NCI-H524 (cell line): ENCODE measurements at regions not wholly inside any gene's neighbourhood (a gene's known extent, or its start where the extent isn't known, plus 50 kb on each side); places are given as distances from the start of the nearest gene placed in this dataset.

Source experiments
- DNase-seq, 2 experiments: peaks; one replicate each; lab custom pipeline; 2025; lab: John Stamatoyannopoulos, UW

- peak; percentile 71 to 91 for DNase-seq
Measured at GRCh38 chr1:96361271-96361856, 360.2 kb upstream of the PTBP2 start.

- DNase-seq: no peak
Measured at GRCh38 chr1:96361961-96362360, 359.6 kb upstream of the PTBP2 start.

DNA sequence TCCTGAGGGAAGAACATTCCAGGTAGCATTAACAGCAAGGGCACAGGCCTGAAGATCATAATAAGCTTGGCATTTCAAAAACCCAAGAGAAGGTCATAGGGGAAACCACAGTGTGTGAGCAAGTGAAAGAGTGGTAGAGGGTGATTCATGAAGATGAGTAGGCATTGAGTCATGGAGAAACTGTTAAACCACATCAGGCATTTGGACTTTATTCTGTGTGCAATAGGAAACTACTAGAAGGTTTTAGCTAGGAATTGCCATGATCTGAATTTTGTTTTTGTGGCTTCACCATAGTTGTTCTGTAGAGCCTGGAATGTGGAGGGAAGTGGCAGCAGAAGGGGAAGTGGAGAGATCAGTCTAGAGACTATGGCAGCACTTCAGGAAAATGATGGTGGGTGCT lies 359.0 kb upstream of the PTBP2 start:
- DNase-seq: no peak

DNA sequence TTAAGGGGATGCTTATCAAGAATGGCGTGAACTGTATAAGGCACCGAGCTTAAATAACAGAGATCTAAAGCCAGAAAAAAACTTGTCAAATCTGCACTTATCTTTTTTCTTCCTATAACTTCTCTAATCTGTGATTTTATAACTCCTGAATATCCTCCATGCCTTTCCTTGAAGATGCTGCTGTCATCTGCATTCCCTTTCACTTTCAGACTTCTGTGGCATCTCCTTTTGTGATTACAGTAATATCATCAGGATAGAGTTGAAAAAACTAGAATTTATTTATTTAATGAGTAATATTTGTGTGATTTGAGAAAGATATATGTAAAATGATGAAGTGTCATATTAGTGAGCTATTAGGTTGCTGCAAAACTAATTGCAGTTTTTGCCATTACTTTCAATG lies 357.8 kb upstream of the PTBP2 start:
- no peak for DNase-seq

DNA sequence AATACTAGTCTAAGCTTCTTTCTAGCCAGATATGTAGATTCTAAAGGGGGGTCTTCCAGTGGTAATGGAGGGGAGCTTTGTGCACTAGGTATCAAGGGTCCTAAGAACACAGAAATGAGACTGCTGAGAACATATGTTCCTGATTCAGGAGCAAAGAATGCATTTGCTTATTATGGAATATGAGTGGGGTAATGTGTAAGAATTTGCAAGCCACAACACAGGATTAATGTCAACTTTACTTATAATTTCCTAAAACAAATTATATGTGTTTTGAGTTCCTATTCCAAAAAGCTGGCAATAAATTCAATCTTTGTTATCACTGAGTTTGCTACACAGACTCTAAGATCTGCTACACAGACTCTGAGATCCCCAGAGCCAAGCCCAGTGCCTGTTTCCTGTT lies 357.0 kb upstream of the PTBP2 start:
- DNase-seq: no peak

DNA sequence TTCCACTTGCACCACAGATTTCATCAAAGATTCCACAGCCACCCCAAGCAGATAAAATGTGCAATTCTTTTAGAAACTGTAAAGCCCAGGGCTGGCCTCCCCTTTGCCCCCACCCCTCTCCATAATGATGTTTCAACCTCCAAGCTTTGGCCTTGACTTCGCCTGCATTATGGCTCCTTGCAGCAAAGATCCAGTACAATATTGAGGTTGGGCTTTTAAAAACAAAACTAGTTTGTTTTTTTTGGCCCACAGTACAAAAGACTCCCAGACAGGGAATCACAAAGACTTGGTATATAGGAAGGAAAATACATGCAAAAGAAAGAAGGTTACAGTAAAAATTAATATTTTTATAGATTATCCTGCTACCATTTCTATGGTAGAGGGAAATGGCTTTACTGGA lies 356.5 kb upstream of the PTBP2 start:
- no peak for DNase-seq

GRCh38 chr1:96365596-96366390 lies 355.8 kb upstream of the PTBP2 start:
- peak; percentile 45 to 81 for DNase-seq

- peak in 1 of 2 experiments; percentile 22 for DNase-seq
Measured at GRCh38 chr1:96366516-96366915, 355.1 kb upstream of the PTBP2 start.

DNA sequence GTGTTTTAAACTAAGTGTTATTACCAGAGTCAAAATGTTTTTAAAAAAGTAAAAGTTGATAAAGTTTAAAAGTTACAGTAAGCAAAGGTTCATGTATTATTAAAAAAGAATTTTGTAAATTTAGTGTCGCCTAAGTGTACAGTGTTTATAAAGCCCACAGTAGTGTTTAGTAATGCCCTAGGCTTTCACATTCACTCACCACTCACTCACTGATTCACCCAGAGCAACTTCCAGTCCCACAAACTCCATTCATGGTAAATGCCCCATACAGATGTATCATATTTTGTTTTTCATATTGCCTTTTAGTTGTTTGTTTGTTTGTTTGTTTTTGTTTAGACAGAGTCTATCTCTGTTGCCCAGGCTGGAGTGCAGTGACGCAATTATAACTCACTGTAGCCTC lies 353.8 kb upstream of the PTBP2 start:
- no peak for DNase-seq

DNA sequence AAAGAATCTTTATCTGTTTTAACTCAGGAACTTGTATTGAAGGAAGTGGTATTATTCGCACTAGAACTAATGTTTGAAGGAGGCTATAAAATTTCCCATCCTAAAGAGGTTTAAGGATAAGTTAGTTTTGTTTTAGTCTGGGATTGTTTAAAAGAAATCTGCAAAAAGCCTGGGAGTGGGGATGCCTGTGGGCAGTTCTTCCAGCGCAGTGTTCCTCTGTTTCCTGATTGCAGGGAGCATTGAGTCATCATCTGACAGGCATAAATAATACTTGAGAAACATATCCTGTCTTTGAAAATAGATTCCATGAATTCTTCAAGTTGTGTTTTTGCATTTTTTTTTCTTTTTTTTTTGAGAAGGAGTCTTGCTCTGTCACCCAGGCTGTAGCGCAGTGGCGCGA lies 350.8 kb upstream of the PTBP2 start:
- no peak for DNase-seq

DNA sequence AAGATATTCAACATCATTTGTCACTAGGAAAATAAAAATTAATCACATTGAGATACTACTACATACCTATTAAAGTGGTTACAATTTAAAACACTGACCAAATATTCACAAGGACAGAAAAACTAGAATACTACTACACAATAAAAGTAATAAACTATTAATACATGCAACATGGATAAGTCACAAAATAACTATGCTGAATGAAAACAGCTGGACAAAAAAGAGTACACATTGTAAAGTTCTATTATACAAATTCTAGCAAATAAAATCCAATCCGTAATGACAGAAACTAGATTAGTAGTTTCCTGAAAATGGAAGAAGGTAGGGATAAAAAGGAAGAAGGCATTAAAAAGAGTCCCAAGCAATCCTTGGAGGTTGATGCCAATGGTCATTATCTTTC lies 348.7 kb upstream of the PTBP2 start:
- no peak for DNase-seq

GRCh38 chr1:96374076-96374762 lies 347.4 kb upstream of the PTBP2 start:
- no peak for DNase-seq

- no peak for DNase-seq
Measured at GRCh38 chr1:96376846-96377245, 344.7 kb upstream of the PTBP2 start.

GRCh38 chr1:96384611-96385010 lies 337.0 kb upstream of the PTBP2 start:
- no peak for DNase-seq

GRCh38 chr1:96387785-96388184 lies 333.8 kb upstream of the PTBP2 start:
- DNase-seq: peak in 1 of 2 experiments; percentile 19

GRCh38 chr1:96388421-96389310 lies 332.9 kb upstream of the PTBP2 start:
- no peak for DNase-seq

- no peak for DNase-seq
Measured at GRCh38 chr1:96400089-96400488, 321.5 kb upstream of the PTBP2 start.

GRCh38 chr1:96409087-96409486 lies 312.5 kb upstream of the PTBP2 start:
- no peak for DNase-seq

DNA sequence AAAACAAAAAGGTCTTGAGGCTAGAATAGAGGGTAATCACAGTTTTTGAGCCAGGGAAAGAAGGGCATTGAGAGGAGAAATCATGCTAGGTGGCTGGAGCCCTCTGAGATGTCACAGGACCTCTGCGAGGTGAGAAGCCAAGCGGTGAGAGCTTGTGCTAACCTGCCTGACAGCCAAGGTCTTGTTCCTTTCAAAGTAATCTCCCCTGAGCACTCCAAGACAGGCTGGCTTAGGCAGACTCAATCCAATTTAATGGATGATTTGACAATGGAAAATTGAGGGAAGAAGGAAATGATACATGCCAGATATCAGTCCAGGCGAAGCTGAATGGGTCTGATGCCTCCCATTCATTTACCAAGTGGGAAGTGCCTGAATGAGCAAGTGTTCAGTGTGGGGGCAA lies 311.9 kb upstream of the PTBP2 start:
- no peak for DNase-seq

- no peak for DNase-seq
Measured at GRCh38 chr1:96411006-96411405, 310.6 kb upstream of the PTBP2 start.

GRCh38 chr1:96414598-96414997 lies 307.0 kb upstream of the PTBP2 start:
- peak in 1 of 2 experiments; percentile 41 for DNase-seq

DNA sequence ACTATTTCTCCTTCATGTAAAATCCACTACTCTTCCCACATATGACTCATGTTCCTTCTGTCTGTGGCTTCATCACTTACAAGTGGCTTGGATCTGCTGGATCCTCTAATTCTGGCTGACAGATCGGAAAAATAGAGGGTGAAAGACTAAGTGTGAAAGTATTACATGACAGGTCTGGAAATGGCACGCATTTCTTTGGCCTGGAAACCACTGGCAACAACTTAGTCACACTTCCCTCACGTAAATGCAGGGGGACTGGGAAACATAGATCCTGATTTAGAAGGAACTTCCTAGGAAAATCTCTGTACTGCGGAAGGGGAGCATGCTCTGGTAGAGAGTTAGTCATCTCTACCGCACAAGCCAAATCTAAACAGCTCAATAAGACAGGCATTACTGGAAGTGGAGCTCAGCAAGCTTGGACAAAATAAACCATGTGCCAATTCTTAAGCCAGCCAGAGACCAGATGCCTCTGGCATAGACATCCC lies 305.4 kb upstream of the PTBP2 start:
- no peak for DNase-seq
